ENCODE measurements at regions not wholly inside any gene's neighbourhood (a gene's known extent, or its start where the extent isn't known, plus 50 kb on each side); places are given as distances from the start of the nearest gene placed in this dataset.
"Not testable (repeated sequence)": the region's sequence is repeated elsewhere in the genome, so short reads cannot be mapped to it uniquely, and the experiment has no call there.

DNA sequence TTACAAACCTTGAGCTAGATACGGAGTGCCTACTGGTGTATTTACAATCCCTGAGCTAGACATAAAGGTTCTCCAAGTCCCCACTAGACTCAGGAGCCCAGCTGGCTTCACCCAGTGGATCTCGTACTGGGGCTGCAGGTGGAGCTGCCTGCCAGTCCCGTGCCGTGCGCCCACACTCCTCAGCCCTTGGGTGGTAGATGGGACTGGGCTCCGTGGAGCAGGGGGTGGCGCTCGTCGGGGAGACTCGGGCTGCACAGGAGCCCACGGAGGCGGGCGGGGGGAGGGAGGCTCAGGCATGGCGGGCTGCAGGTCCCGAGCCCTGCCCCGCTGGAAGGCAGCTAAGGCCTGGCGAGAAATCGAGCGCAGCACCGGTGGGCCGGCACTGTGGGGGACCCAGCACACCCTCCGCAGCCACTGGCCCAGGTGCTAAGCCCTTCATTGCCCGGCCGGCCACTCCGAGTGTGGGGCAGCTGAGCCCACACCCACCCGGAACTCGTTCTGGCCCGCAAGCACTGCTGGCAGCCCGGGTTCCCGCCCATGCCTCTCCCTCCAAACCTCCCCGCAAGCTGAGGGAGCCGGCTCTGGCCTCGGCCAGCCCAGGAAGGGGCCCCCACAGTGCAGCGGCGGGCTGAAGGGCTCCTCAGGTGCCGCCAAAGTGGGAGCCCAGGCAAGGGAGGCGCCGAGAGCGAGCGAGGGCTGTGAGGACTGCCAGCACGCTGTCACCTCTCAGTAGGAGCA, 164.2 kb upstream of the TEX13C start:
- not testable (repeated sequence) for TF ChIP-seq POLR2A (IDR thresholded peaks at IDR 0.05)
- TF ChIP-seq, protein P1, sequence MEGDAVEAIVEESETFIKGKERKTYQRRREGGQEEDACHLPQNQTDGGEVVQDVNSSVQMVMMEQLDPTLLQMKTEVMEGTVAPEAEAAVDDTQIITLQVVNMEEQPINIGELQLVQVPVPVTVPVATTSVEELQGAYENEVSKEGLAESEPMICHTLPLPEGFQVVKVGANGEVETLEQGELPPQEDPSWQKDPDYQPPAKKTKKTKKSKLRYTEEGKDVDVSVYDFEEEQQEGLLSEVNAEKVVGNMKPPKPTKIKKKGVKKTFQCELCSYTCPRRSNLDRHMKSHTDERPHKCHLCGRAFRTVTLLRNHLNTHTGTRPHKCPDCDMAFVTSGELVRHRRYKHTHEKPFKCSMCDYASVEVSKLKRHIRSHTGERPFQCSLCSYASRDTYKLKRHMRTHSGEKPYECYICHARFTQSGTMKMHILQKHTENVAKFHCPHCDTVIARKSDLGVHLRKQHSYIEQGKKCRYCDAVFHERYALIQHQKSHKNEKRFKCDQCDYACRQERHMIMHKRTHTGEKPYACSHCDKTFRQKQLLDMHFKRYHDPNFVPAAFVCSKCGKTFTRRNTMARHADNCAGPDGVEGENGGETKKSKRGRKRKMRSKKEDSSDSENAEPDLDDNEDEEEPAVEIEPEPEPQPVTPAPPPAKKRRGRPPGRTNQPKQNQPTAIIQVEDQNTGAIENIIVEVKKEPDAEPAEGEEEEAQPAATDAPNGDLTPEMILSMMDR (IDR thresholded peaks at IDR 0.05) = not testable (repeated sequence)

Measured in thyroid gland (tissue), 4 donors.